Fibroblast of lung (primary cell): ENCODE measurements at regions not wholly inside any gene's neighbourhood (a gene's known extent, or its start where the extent isn't known, plus 50 kb on each side); places are given as distances from the start of the nearest gene placed in this dataset.

Experiments used
- DNase-seq, 2 donors: peaks; one replicate each; pipeline versions ENCODE4 v3.0.0 to v3.0.0-alpha.2; 2010; ENCODE audit warnings: low read depth in 2 of 2
- H2AFZ ChIP-seq: 2 replicates; pipeline ENCODE4 v1.5.1; 2012; ENCODE audit warnings: low read length, control low read depth, inconsistent platforms
- H3K27ac ChIP-seq: 2 replicates; pipeline ENCODE4 v1.5.1; 2011; ENCODE audit warnings: low read length, control low read depth; ENCODE audit not compliant: insufficient read depth
- H3K27me3 ChIP-seq: 2 replicates; pipeline ENCODE4 v1.5.1; 2011; ENCODE audit warnings: mild to moderate bottlenecking, low read length; ENCODE audit not compliant: control insufficient read depth, insufficient read depth
- H3K36me3 ChIP-seq: 2 replicates; pipeline ENCODE4 v1.5.1; 2011; ENCODE audit warnings: low read length; ENCODE audit not compliant: control insufficient read depth, insufficient read depth
- H3K4me1 ChIP-seq: 2 replicates; pipeline ENCODE4 v1.5.1; 2011; ENCODE audit warnings: low read length; ENCODE audit not compliant: control insufficient read depth, insufficient read depth; ENCODE audit errors: extremely low read depth
- H3K4me2 ChIP-seq: 2 replicates; pipeline ENCODE4 v1.5.1; 2011; ENCODE audit warnings: low read length, control low read depth; ENCODE audit not compliant: insufficient read depth; ENCODE audit errors: extremely low read depth
- H3K4me3 ChIP-seq, 4 experiments: fragments of 200-600 bp in 1 of 4; sonication (generic) in 1 of 4; replicated peaks in 1 of 4; 2 replicates each; pipeline ENCODE4 v1.5.1; 2011 to 2016; ENCODE audit warnings: low read length in 4 of 4, low read depth in 3 of 4, mild to moderate bottlenecking in 3 of 4, control low read depth in 2 of 4, inconsistent platforms in 1 of 4, mixed read lengths in 1 of 4; ENCODE audit not compliant: insufficient read depth in 1 of 4; ENCODE audit errors: control extremely low read depth in 1 of 4
- H3K79me2 ChIP-seq: 2 replicates; pipeline ENCODE4 v1.5.1; 2012; ENCODE audit warnings: mild to moderate bottlenecking, low read length, inconsistent platforms; ENCODE audit not compliant: control insufficient read depth, insufficient read depth
- H3K9ac ChIP-seq: 2 replicates; pipeline ENCODE4 v1.5.1; 2011; ENCODE audit warnings: mild to moderate bottlenecking, low read length, control low read depth; ENCODE audit not compliant: insufficient read depth
- H3K9me3 ChIP-seq: 2 replicates; pipeline ENCODE4 v1.5.1; 2012; ENCODE audit warnings: low read depth, low read length; ENCODE audit not compliant: control insufficient read depth, insufficient read depth
- H4K20me1 ChIP-seq: 2 replicates; pipeline ENCODE4 v1.5.1; 2011; ENCODE audit warnings: low read length; ENCODE audit not compliant: control insufficient read depth, insufficient read depth; ENCODE audit errors: extremely low read depth
- EZH2 ChIP-seq: IDR thresholded peaks from 2 replicates; pipeline ENCODE4 v1.5.1; 2012; ENCODE audit warnings: low read length, control low read depth, mild to moderate bottlenecking; ENCODE audit errors: missing control alignments
- TF ChIP-seq, protein P1 (sequence below), 2 donors: IDR thresholded peaks in 1 of 2; conservative IDR thresholded peaks in 1 of 2; 1 replicate in 1 of 2; 2 replicates in 1 of 2; pipeline ENCODE4 v1.5.1; 2011 to 2012; ENCODE audit warnings: low read length in 2 of 2, control low read depth in 1 of 2, inconsistent platforms in 1 of 2, low read depth in 1 of 2, mild to moderate bottlenecking in 1 of 2

DNA sequence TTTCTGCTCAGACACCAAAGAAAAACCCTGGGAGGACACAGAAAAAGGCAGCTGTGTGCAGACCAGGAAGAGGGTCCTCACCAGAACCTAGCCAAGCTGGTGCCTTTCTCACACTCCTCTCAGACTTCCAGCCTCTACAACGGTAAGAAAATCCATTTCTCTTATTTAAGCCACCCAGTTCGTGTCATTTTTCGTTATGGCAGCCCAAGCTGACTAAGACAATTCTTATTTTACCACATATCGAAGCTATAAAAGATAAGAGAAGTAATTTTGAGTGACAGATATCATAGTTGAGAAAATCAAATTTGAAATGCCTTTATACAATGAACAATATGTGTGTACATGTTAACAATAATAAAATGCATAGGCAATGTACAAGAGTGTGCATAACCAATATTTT lies 219.5 kb downstream of the CBLN2 start:
- no peak overlapping the region for H3K27ac ChIP-seq

DNA sequence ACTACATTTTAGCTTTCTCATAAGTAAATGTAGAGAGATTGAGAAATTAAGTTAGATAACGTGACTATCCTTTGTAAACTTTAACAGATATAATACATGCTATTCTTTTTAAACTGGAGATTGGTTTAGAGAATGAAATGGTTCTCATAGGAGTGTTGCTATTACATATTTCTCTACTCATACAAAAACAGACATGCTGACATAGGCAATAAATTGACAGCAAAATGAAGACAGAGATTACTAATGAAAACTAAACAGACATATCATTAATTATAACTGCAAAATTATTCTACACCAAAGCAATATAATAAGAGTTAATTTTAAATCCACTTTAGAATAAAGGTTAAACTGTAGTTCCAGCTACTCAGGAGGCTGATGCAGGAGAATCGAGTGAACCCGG lies 227.6 kb downstream of the CBLN2 start:
- H3K4me2 ChIP-seq, result no peak overlapping the region
- H3K9me3 ChIP-seq, result no peaks in the 10 kb centered on the region
- H3K9ac ChIP-seq, result no peak overlapping the region
- no peaks in the 10 kb centered on the region for H3K79me2 ChIP-seq
- DNase-seq, result no peak
- no peaks in the 10 kb centered on the region for H3K4me1 ChIP-seq
- no peak overlapping the region for H2AFZ ChIP-seq
- H3K4me3 ChIP-seq, result no peak overlapping the region
- TF ChIP-seq, protein P1, sequence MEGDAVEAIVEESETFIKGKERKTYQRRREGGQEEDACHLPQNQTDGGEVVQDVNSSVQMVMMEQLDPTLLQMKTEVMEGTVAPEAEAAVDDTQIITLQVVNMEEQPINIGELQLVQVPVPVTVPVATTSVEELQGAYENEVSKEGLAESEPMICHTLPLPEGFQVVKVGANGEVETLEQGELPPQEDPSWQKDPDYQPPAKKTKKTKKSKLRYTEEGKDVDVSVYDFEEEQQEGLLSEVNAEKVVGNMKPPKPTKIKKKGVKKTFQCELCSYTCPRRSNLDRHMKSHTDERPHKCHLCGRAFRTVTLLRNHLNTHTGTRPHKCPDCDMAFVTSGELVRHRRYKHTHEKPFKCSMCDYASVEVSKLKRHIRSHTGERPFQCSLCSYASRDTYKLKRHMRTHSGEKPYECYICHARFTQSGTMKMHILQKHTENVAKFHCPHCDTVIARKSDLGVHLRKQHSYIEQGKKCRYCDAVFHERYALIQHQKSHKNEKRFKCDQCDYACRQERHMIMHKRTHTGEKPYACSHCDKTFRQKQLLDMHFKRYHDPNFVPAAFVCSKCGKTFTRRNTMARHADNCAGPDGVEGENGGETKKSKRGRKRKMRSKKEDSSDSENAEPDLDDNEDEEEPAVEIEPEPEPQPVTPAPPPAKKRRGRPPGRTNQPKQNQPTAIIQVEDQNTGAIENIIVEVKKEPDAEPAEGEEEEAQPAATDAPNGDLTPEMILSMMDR (conservative IDR thresholded peaks at IDR 0.05 in 1 of 2, IDR thresholded peaks at IDR 0.05 in 1 of 2; ENCODE audit: low read depth in 1 of 2, low read length in 2 of 2), result no peak
- no peak for TF ChIP-seq EZH2
- no peaks in the 10 kb centered on the region for H4K20me1 ChIP-seq
- H3K36me3 ChIP-seq, result no peaks in the 10 kb centered on the region
- no peak overlapping the region for H3K27ac ChIP-seq
- no peaks in the 10 kb centered on the region for H3K27me3 ChIP-seq

More for the DNA sequence above, 219.5 kb downstream of the CBLN2 start:
- no peaks in the 10 kb centered on the region for H4K20me1 ChIP-seq
- H3K27me3 ChIP-seq, result no peaks in the 10 kb centered on the region
- no peak for TF ChIP-seq EZH2
- TF ChIP-seq, protein P1 (conservative IDR thresholded peaks at IDR 0.05 in 1 of 2, IDR thresholded peaks at IDR 0.05 in 1 of 2; ENCODE audit: low read depth in 1 of 2, low read length in 2 of 2), result no peak
- H3K9ac ChIP-seq, result no peak overlapping the region
- H3K36me3 ChIP-seq, result no peaks in the 10 kb centered on the region
- H3K9me3 ChIP-seq, result no peaks in the 10 kb centered on the region
- no peaks in the 10 kb centered on the region for H3K79me2 ChIP-seq
- DNase-seq, result no peak
- H3K4me3 ChIP-seq, result no peak overlapping the region
- no peak overlapping the region for H3K4me2 ChIP-seq
- no peaks in the 10 kb centered on the region for H3K4me1 ChIP-seq
- no peak overlapping the region for H2AFZ ChIP-seq

DNA sequence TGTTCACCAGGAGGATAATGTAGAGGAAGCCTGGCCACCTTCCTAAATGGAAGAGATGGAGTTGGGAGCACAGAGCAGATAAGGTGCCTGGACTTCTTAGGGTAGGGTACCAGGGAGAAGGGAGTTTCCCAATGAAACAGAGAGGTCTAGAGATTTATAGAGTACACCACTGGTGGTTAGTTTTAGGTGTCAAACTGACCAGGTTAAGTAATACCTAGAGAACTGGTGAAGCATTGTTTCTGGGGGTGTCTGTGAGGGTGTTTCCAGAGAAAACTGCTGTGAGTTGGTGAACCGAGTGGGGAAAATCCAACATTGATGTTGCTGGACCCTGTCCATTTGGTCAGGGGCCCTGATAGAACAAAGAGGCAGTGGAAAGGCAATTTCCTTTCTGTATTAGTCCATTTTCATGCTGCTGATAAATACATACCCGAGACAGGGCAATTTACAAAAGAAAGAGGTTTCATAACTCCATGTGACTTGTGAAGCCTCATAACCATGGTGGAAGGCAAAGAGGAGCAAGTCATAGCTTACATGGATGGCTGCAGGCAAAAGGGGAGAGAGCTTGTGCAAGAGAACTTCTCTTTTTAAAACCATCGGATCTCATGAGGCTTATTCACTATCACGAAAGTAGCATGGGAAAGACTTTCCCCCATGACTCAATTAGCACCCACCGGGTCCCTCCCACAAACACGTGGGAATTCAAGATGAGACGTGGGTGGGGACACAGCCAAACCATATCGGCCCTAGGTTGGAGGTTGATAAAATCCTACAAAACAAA lies 260.8 kb downstream of the CBLN2 start:
- DNase-seq, result no peak
- H2AFZ ChIP-seq, result no peak overlapping the region
- no peak overlapping the region for H3K4me2 ChIP-seq
- H3K9ac ChIP-seq, result no peak overlapping the region
- H3K4me1 ChIP-seq, result no peaks in the 10 kb centered on the region
- H3K79me2 ChIP-seq, result no peaks in the 10 kb centered on the region
- H3K27me3 ChIP-seq, result no peaks in the 10 kb centered on the region
- H3K36me3 ChIP-seq, result no peaks in the 10 kb centered on the region
- TF ChIP-seq, protein P1 (conservative IDR thresholded peaks at IDR 0.05 in 1 of 2, IDR thresholded peaks at IDR 0.05 in 1 of 2; ENCODE audit: low read depth in 1 of 2, low read length in 2 of 2), result no peak
- TF ChIP-seq EZH2, result no peak
- H3K27ac ChIP-seq, result no peak overlapping the region
- H3K4me3 ChIP-seq, result no peak overlapping the region
- H3K9me3 ChIP-seq, result no peaks in the 10 kb centered on the region
- H4K20me1 ChIP-seq, result no peaks in the 10 kb centered on the region
